Keratinocyte (primary cell): ENCODE measurements at regions not wholly inside any gene's neighbourhood (a gene's known extent, or its start where the extent isn't known, plus 50 kb on each side); places are given as distances from the start of the nearest gene placed in this dataset.

Experiments
- DNase-seq: peaks from one replicate; pipeline ENCODE4 v3.0.0-alpha.2; 2011; ENCODE audit warnings: low read depth, missing footprints, low spot score
- FAIRE-seq: peaks from 2 replicates; lab custom pipeline; 2011; peaks lifted over from hg19 to GRCh38; lab: Jason Lieb, UNC
- H2AFZ ChIP-seq: 2 replicates; pipeline ENCODE4 v1.6.0; 2012; ENCODE audit warnings: low read length, control low read depth, inconsistent platforms; ENCODE audit not compliant: control insufficient read depth
- H3K27ac ChIP-seq: 2 replicates; pipeline ENCODE4 v1.5.1; 2011; ENCODE audit warnings: low read length; ENCODE audit not compliant: control insufficient read depth, insufficient read depth
- H3K27me3 ChIP-seq: 3 replicates; pipeline ENCODE4 v1.6.0; 2011; ENCODE audit warnings: low read length; ENCODE audit not compliant: control insufficient read depth, insufficient read depth; ENCODE audit errors: extremely low read depth
- H3K36me3 ChIP-seq, 2 experiments: 2 replicates in 1 of 2; 3 replicates in 1 of 2; pipeline ENCODE4 v1.5.1; 2011; ENCODE audit warnings: low read length in 2 of 2, mild to moderate bottlenecking in 1 of 2; ENCODE audit not compliant: control insufficient read depth in 2 of 2, insufficient read depth in 2 of 2; ENCODE audit errors: extremely low read depth in 1 of 2
- H3K4me1 ChIP-seq: 3 replicates; pipeline ENCODE4 v1.5.1; 2011; ENCODE audit warnings: low read length; ENCODE audit not compliant: control insufficient read depth, insufficient read depth; ENCODE audit errors: extremely low read depth
- H3K4me2 ChIP-seq: 3 replicates; pipeline ENCODE4 v1.6.0; 2011; ENCODE audit warnings: low read depth, low read length; ENCODE audit not compliant: control insufficient read depth, insufficient read depth; ENCODE audit errors: extremely low read depth
- H3K4me3 ChIP-seq, 3 experiments: fragments of 200-600 bp in 1 of 3; sonication (generic) in 1 of 3; 2 replicates in 2 of 3; 3 replicates in 1 of 3; pipeline ENCODE4 v1.5.1; 2011 to 2016; ENCODE audit warnings: low read length in 3 of 3, mild to moderate bottlenecking in 3 of 3, control low read depth in 2 of 3, inconsistent platforms in 1 of 3, low read depth in 1 of 3, mixed read lengths in 1 of 3, mixed run types in 1 of 3, moderate library complexity in 1 of 3; ENCODE audit not compliant: control insufficient read depth in 2 of 3, insufficient read depth in 2 of 3; ENCODE audit errors: extremely low read depth in 1 of 3
- H3K79me2 ChIP-seq: 2 replicates; pipeline ENCODE4 v1.6.0; 2012; ENCODE audit warnings: low read length; ENCODE audit not compliant: control insufficient read depth, insufficient read depth
- H3K9ac ChIP-seq: 3 replicates; pipeline ENCODE4 v1.6.0; 2011; ENCODE audit warnings: low read length; ENCODE audit not compliant: control insufficient read depth, insufficient read depth; ENCODE audit errors: extremely low read depth
- H3K9me1 ChIP-seq: 3 replicates; pipeline ENCODE4 v1.6.0; 2011; ENCODE audit warnings: low read length; ENCODE audit not compliant: control insufficient read depth, insufficient read depth; ENCODE audit errors: extremely low read depth
- H3K9me3 ChIP-seq: 2 replicates; pipeline ENCODE4 v1.5.1; 2012; ENCODE audit warnings: low read depth, low read length; ENCODE audit not compliant: control insufficient read depth
- H4K20me1 ChIP-seq: 3 replicates; pipeline ENCODE4 v1.6.0; 2011; ENCODE audit warnings: low read length; ENCODE audit not compliant: control insufficient read depth, insufficient read depth; ENCODE audit errors: extremely low read depth
- CTCF ChIP-seq, 3 experiments: IDR thresholded peaks in 1 of 3; conservative IDR thresholded peaks in 1 of 3; optimal IDR thresholded peaks in 1 of 3; 2 replicates in 2 of 3; 3 replicates in 1 of 3; pipeline versions ENCODE3 to v1.5.1; 2011; ENCODE audit warnings: low read length in 3 of 3, mild to moderate bottlenecking in 3 of 3, moderate library complexity in 2 of 3, control low read depth in 1 of 3, inconsistent platforms in 1 of 3; ENCODE audit not compliant: insufficient read depth in 2 of 3; ENCODE audit errors: extremely low read depth in 1 of 3
- EZH2 ChIP-seq: IDR thresholded peaks from one replicate; pipeline ENCODE4 v1.6.1; 2012; ENCODE audit warnings: inconsistent platforms, mild to moderate bottlenecking, low read length, moderate library complexity
- dilution Hi-C: fragments of 300-500 bp; cut with MboI; formaldehyde crosslinking; loops from one replicate; pipeline ENCODE4 v1.7.0; 2020; ENCODE audit warnings: low sequenced_read_pairs; ENCODE audit not compliant: extremely low pct_ligation_motif_present

- Histone ChIP-seq H3K27me3 (peaks cover 9% of the 10 kb centered on the region), H3K4me1 (no peaks in the 10 kb centered on the region), H3K4me3 (no peak overlapping the region), H3K4me2 (no peak overlapping the region), H2AFZ (no peak overlapping the region), H3K9me3 (no peaks in the 10 kb centered on the region), H3K36me3 (no peaks in the 10 kb centered on the region), H3K9me1 (no peaks in the 10 kb centered on the region), H3K27ac (no peak overlapping the region), H4K20me1 (no peaks in the 10 kb centered on the region), H3K79me2 (no peaks in the 10 kb centered on the region), H3K9ac (no peak overlapping the region)
- FAIRE-seq (no peak), DNase-seq (no peak)
- no peak for TF ChIP-seq CTCF (optimal IDR thresholded peaks at IDR 0.05 in 1 of 3, IDR thresholded peaks at IDR 0.05 in 1 of 3, conservative IDR thresholded peaks at IDR 0.05 in 1 of 3; ENCODE audit: extremely low read depth in 1 of 3, insufficient read depth in 2 of 3, low read length in 3 of 3)
- TF ChIP-seq EZH2: no peak
- dilution Hi-C loops: no loop called here
Observed at GRCh38 chr2:2876331-2877221, 501.0 kb downstream of the EIPR1 start.

- H3K36me3 ChIP-seq: no peaks in the 10 kb centered on the region
- FAIRE-seq (no peak), DNase-seq (no peak)
- H2AFZ ChIP-seq: no peak overlapping the region
- H3K9me1 ChIP-seq: no peaks in the 10 kb centered on the region
- dilution Hi-C loops: no loop called here
- H3K9ac ChIP-seq: no peak overlapping the region
- no peaks in the 10 kb centered on the region for H3K4me1 ChIP-seq
- no peaks in the 10 kb centered on the region for H3K79me2 ChIP-seq
- no peak overlapping the region for H3K4me2 ChIP-seq
- H3K9me3 ChIP-seq: no peaks in the 10 kb centered on the region
- no peak overlapping the region for H3K4me3 ChIP-seq
- H3K27me3 ChIP-seq: peaks cover 9% of the 10 kb centered on the region
- H4K20me1 ChIP-seq: no peaks in the 10 kb centered on the region
- H3K27ac ChIP-seq: no peak overlapping the region
- TF ChIP-seq CTCF (optimal IDR thresholded peaks at IDR 0.05 in 1 of 3, IDR thresholded peaks at IDR 0.05 in 1 of 3, conservative IDR thresholded peaks at IDR 0.05 in 1 of 3; ENCODE audit: extremely low read depth in 1 of 3, insufficient read depth in 2 of 3, low read length in 3 of 3) (no peak), EZH2 (no peak)
Observed at GRCh38 chr2:2875831-2876230, 501.8 kb downstream of the EIPR1 start.
